CD4-positive, alpha-beta T cell (primary cell): ENCODE measurements at regions not wholly inside any gene's neighbourhood (a gene's known extent, or its start where the extent isn't known, plus 50 kb on each side); places are given as distances from the start of the nearest gene placed in this dataset.

Source experiments
- ATAC-seq: fragments of 200-7000 bp; cut with Tn5 transposase; one replicate; pipeline ENCODE4 v1.10.0; 2022; ENCODE audit warnings: mild to moderate bottlenecking; ENCODE audit not compliant: poor library complexity
- CTCF ChIA-PET: fragments of 350-600 bp; sonication (Branson Sonifier 250); formaldehyde crosslinking; loops from one replicate; lab custom pipeline; 2021; ENCODE audit warnings: antibody characterized with exemption, inconsistent platforms; lab: Charles Lee
- POLR2A ChIA-PET: fragments of 350-600 bp; sonication (Branson Sonifier 250); formaldehyde crosslinking; loops from one replicate; lab custom pipeline; 2021; ENCODE audit warnings: antibody characterized with exemption, inconsistent platforms; lab: Charles Lee
- DNase-seq, 14 experiments: peaks; one replicate each; pipeline ENCODE4 v3.0.0-alpha.2; 2013 to 2020; ENCODE audit warnings: mixed read lengths in 2 of 14
- H3K27ac ChIP-seq, 2 donors: one replicate each; pipeline versions ENCODE4 v1.5.1 to v1.7.0; 2013; ENCODE audit warnings: low read length in 2 of 2, low read depth in 1 of 2, mild to moderate bottlenecking in 1 of 2
- H3K27me3 ChIP-seq, 2 experiments: 1 replicate in 1 of 2; 2 replicates in 1 of 2; pipeline versions ENCODE4 v1.6.1 to v1.7.0; 2013; ENCODE audit warnings: low read length in 2 of 2, control low read depth in 1 of 2, mild to moderate bottlenecking in 1 of 2, moderate library complexity in 1 of 2; ENCODE audit not compliant: insufficient read depth in 2 of 2, control insufficient read depth in 1 of 2
- H3K36me3 ChIP-seq: one replicate; pipeline ENCODE4 v1.6.1; 2013; ENCODE audit warnings: low read length, control low read depth; ENCODE audit not compliant: insufficient read depth
- H3K4me1 ChIP-seq: one replicate; pipeline ENCODE4 v1.6.1; 2013; ENCODE audit warnings: low read length, control low read depth; ENCODE audit not compliant: insufficient read depth
- H3K4me3 ChIP-seq: one replicate; pipeline ENCODE4 v1.5.1; 2013; ENCODE audit warnings: mild to moderate bottlenecking, low read length, moderate library complexity
- H3K9me3 ChIP-seq, 2 experiments: 1 replicate in 1 of 2; 2 replicates in 1 of 2; pipeline versions ENCODE4 v1.6.1 to v1.7.0; 2013; ENCODE audit warnings: low read length in 2 of 2, mild to moderate bottlenecking in 2 of 2, control low read depth in 1 of 2, moderate library complexity in 1 of 2; ENCODE audit not compliant: control insufficient read depth in 1 of 2, insufficient read depth in 1 of 2
- H3K27ac Mint-ChIP-seq: one replicate; pipeline ENCODE4 v1.8.0; 2020; ENCODE audit warnings: mixed read lengths
- H3K27me3 Mint-ChIP-seq: one replicate; pipeline ENCODE4 v1.8.0; 2021; ENCODE audit warnings: mixed read lengths
- H3K36me3 Mint-ChIP-seq: one replicate; pipeline ENCODE4 v1.8.0; 2021; ENCODE audit warnings: low read depth, mixed read lengths
- H3K4me1 Mint-ChIP-seq: one replicate; pipeline ENCODE4 v1.8.0; 2021; ENCODE audit warnings: low read depth, mixed read lengths
- H3K4me3 Mint-ChIP-seq: one replicate; pipeline ENCODE4 v1.8.0; 2020; ENCODE audit warnings: mild to moderate bottlenecking, mixed read lengths
- H3K9me3 Mint-ChIP-seq: one replicate; pipeline ENCODE4 v1.8.0; 2020; ENCODE audit warnings: mixed read lengths
- CTCF ChIP-seq: fragments of 200-600 bp; IDR thresholded peaks from one replicate; pipeline ENCODE4 v1.8.0; 2022; ENCODE audit warnings: antibody characterized with exemption, mild to moderate bottlenecking
- intact Hi-C, 2 experiments: fragments of 100-400 bp; cut with DNase I in 1 of 2; cut with micrococcal nuclease in 1 of 2; formaldehyde crosslinking; loops; one replicate each; pipeline versions ENCODE4 v1.15.1 to v1.9.0; 2023 to 2025; cut with DNase I, micrococcal nuclease

GRCh38 chr3:164397462-164397861, 680.8 kb downstream of the SI start:
- Mint-ChIP-seq H3K4me1 (no peaks in the 10 kb centered on the region), H3K4me3 (no peak overlapping the region), H3K27me3 (no peaks in the 10 kb centered on the region), H3K27ac (no peak overlapping the region), H3K9me3 (peaks cover 3% of the 10 kb centered on the region), H3K36me3 (no peaks in the 10 kb centered on the region)
- TF ChIP-seq CTCF: no peak
- DNase-seq (no peak), ATAC-seq (no peak)
- Histone ChIP-seq H3K9me3 (peaks cover 0 to 16% of the 10 kb centered on the region in 2 experiments), H3K27me3 (no peaks in the 10 kb centered on the region), H3K36me3 (no peaks in the 10 kb centered on the region), H3K27ac (no peak overlapping the region), H3K4me3 (no peak overlapping the region), H3K4me1 (no peaks in the 10 kb centered on the region)
- CTCF ChIA-PET: no interaction called here
- POLR2A ChIA-PET: no interaction called here
- intact Hi-C loops: no loop called here

DNA sequence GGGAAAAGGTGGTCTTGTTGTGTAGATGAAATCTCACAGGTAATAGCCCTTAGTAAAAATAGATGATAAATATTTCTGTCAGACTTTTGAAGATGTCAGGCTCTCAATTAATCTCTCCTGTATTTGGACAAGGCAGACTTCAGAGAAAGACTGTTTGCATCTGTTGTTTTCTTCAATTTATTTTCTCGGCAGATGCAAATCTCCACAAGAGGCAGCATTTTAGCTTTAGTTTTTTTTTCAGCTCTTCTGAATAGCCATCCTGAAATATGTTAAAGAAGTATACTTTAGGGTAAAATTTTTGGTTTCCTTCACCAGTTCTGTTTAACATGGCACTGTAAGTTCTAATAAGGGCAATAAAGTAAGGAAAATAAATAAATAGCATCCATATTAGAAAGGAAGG, 685.1 kb downstream of the SI start:
- Mint-ChIP-seq H3K27me3 (no peaks in the 10 kb centered on the region), H3K36me3 (no peaks in the 10 kb centered on the region), H3K27ac (no peak overlapping the region), H3K4me3 (no peak overlapping the region), H3K9me3 (peaks cover 1% of the 10 kb centered on the region), H3K4me1 (no peaks in the 10 kb centered on the region)
- no peaks in the 10 kb centered on the region for H3K9me3 ChIP-seq
- no peak overlapping the region for H3K4me3 ChIP-seq
- CTCF ChIA-PET: no interaction called here
- intact Hi-C loops: no loop called here
- POLR2A ChIA-PET: no interaction called here
- H3K4me1 ChIP-seq: no peaks in the 10 kb centered on the region
- no peaks in the 10 kb centered on the region for H3K36me3 ChIP-seq
- no peak for DNase-seq
- no peaks in the 10 kb centered on the region for H3K27me3 ChIP-seq
- TF ChIP-seq CTCF: no peak
- H3K27ac ChIP-seq: no peak overlapping the region
- no peak for ATAC-seq

DNA sequence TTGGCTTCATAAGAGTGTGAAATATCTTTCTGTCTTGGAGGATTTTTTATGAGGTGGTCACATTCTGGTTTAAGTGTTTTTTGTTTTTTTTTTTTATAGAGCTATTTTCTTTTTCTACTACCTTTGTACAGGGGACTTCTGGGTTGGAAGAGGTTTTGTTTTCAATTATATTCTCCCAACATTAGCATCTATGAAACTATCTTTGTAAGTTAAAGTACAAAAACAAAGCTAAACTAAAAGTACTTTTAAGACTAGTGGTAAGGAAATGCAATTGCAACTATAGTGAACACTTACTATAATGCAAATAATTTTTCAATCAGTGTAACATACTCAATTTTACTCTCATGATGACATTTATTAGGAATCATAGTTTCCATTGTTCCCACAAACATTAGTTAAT, 688.2 kb downstream of the SI start:
- H3K9me3 ChIP-seq: no peaks in the 10 kb centered on the region
- H3K27me3 Mint-ChIP-seq: no peaks in the 10 kb centered on the region
- no peak for ATAC-seq
- no peak overlapping the region for H3K4me3 Mint-ChIP-seq
- no peaks in the 10 kb centered on the region for H3K4me1 Mint-ChIP-seq
- no peak overlapping the region for H3K27ac Mint-ChIP-seq
- POLR2A ChIA-PET: no interaction called here
- no peak for TF ChIP-seq CTCF
- no peak overlapping the region for H3K4me3 ChIP-seq
- no peaks in the 10 kb centered on the region for H3K4me1 ChIP-seq
- CTCF ChIA-PET: no interaction called here
- no peaks in the 10 kb centered on the region for H3K27me3 ChIP-seq
- H3K36me3 ChIP-seq: no peaks in the 10 kb centered on the region
- intact Hi-C loops: no loop called here
- H3K27ac ChIP-seq: no peak overlapping the region
- no peaks in the 10 kb centered on the region for H3K36me3 Mint-ChIP-seq
- no peak for DNase-seq
- peaks cover 4% of the 10 kb centered on the region for H3K9me3 Mint-ChIP-seq
